ENCODE measurements at regions not wholly inside any gene's neighbourhood (a gene's known extent, or its start where the extent isn't known, plus 50 kb on each side); places are given as distances from the start of the nearest gene placed in this dataset.

- TF ChIP-seq CTCF (IDR thresholded peaks at IDR 0.05) = no peak
- no peak for TF ChIP-seq POLR2A (IDR thresholded peaks at IDR 0.05)
Measured at GRCh38 chr13:110023729-110024644, 237.6 kb upstream of the IRS2 start.

All from vagina (tissue), 2 donors.